H1 (cell line): ENCODE measurements at regions not wholly inside any gene's neighbourhood (a gene's known extent, or its start where the extent isn't known, plus 50 kb on each side); places are given as distances from the start of the nearest gene placed in this dataset.

ENCODE experiments used
- CTCF ChIA-PET: fragments of 300-600 bp; sonication (Branson Sonifier 250); formaldehyde crosslinking; loops from one replicate; lab custom pipeline; 2021; ENCODE audit not compliant: partially characterized antibody; lab: Charles Lee
- POLR2A ChIA-PET: fragments of 300-600 bp; sonication (Branson Sonifier 250); formaldehyde crosslinking; loops from one replicate; lab custom pipeline; 2021; ENCODE audit warnings: inconsistent platforms; ENCODE audit not compliant: partially characterized antibody; lab: Charles Lee
- DNase-seq, 2 experiments: peaks; one replicate each; pipeline versions ENCODE4 v3.0.0 to v3.0.0-alpha.2; 2010 to 2022; ENCODE audit warnings: low spot score in 2 of 2, low read depth in 1 of 2, mixed read lengths in 1 of 2
- FAIRE-seq: peaks from 2 replicates; lab custom pipeline; 2011; peaks lifted over from hg19 to GRCh38; lab: Jason Lieb, UNC
- H2AFZ ChIP-seq: 2 replicates; pipeline ENCODE4 v1.8.1; 2012; ENCODE audit warnings: low read length, inconsistent platforms
- H2AK5ac ChIP-seq: 2 replicates; pipeline ENCODE4 v1.6.1; 2013; ENCODE audit warnings: low read depth, low read length
- H2BK120ac ChIP-seq: replicated peaks from 2 replicates; pipeline ENCODE3; 2013; ENCODE audit warnings: low read depth, low read length, inconsistent platforms
- H2BK12ac ChIP-seq: 2 replicates; pipeline ENCODE4 v1.6.1; 2013; ENCODE audit warnings: low read depth, low read length
- H2BK15ac ChIP-seq: 2 replicates; pipeline ENCODE4 v1.6.1; 2013; ENCODE audit warnings: low read length
- H2BK20ac ChIP-seq: 2 replicates; pipeline ENCODE4 v1.6.1; 2013; ENCODE audit warnings: low read length
- H2BK5ac ChIP-seq: 2 replicates; pipeline ENCODE4 v1.6.1; 2013; ENCODE audit warnings: low read depth, low read length
- H3K14ac ChIP-seq: 2 replicates; pipeline ENCODE4 v1.6.1; 2013; ENCODE audit warnings: inconsistent platforms; ENCODE audit not compliant: insufficient read length
- H3K18ac ChIP-seq: 2 replicates; pipeline ENCODE4 v1.6.1; 2013; ENCODE audit warnings: low read length; ENCODE audit errors: extremely low read depth
- H3K23ac ChIP-seq: 2 replicates; pipeline ENCODE4 v1.6.1; 2013; ENCODE audit warnings: inconsistent platforms; ENCODE audit not compliant: insufficient read length
- H3K23me2 ChIP-seq: 2 replicates; pipeline ENCODE4 v1.6.1; 2013; ENCODE audit warnings: low read depth, low read length
- H3K27ac ChIP-seq: 2 replicates; pipeline ENCODE4 v1.6.1; 2011; ENCODE audit warnings: low read depth, low read length, inconsistent platforms
- H3K27me3 ChIP-seq, 4 experiments: replicated peaks in 1 of 4; 1 replicate in 1 of 4; 2 replicates in 3 of 4; pipeline versions ENCODE4 v1.6.1 to v1.8.1; 2011 to 2013; ENCODE audit warnings: low read length in 3 of 4, mild to moderate bottlenecking in 3 of 4, inconsistent platforms in 2 of 4, mixed read lengths in 2 of 4, moderate library complexity in 1 of 4; ENCODE audit not compliant: control insufficient read depth in 3 of 4, insufficient read depth in 3 of 4; ENCODE audit errors: extremely low read depth in 1 of 4
- H3K36me3 ChIP-seq, 4 experiments: 2 replicates each; pipeline versions ENCODE4 v1.6.1 to v1.8.1; 2011 to 2013; ENCODE audit warnings: mild to moderate bottlenecking in 4 of 4, low read length in 3 of 4, moderate library complexity in 2 of 4, control low read depth in 1 of 4, inconsistent platforms in 1 of 4; ENCODE audit not compliant: insufficient read depth in 4 of 4, control insufficient read depth in 2 of 4
- H3K4ac ChIP-seq: replicated peaks from 2 replicates; pipeline ENCODE3; 2013; ENCODE audit warnings: low read length, low read depth, mixed read lengths, inconsistent platforms; ENCODE audit not compliant: insufficient read length
- H3K4me1 ChIP-seq, 4 experiments: replicated peaks in 1 of 4; 1 replicate in 1 of 4; 2 replicates in 3 of 4; pipeline versions ENCODE4 v1.6.1 to v1.8.1; 2011 to 2013; ENCODE audit warnings: low read length in 3 of 4, inconsistent platforms in 2 of 4, mixed read lengths in 1 of 4; ENCODE audit not compliant: insufficient read depth in 4 of 4, control insufficient read depth in 3 of 4
- H3K4me2 ChIP-seq, 2 experiments: 2 replicates each; pipeline versions ENCODE4 v1.6.1 to v1.8.1; 2011 to 2013; ENCODE audit warnings: low read depth in 2 of 2, low read length in 2 of 2, control low read depth in 1 of 2, inconsistent platforms in 1 of 2, mild to moderate bottlenecking in 1 of 2; ENCODE audit not compliant: insufficient read depth in 1 of 2
- H3K4me3 ChIP-seq, 4 experiments: fragments of 200-600, 300-600 bp in 1 of 4; sonication (generic), shearing (Covaris generic), sonication (Bioruptor Twin) in 1 of 4; 2 replicates each; pipeline versions ENCODE4 v1.5.1 to v1.8.1; 2011 to 2016; ENCODE audit warnings: low read length in 4 of 4, low read depth in 3 of 4, control low read depth in 2 of 4, inconsistent platforms in 2 of 4, mild to moderate bottlenecking in 2 of 4, mixed read lengths in 1 of 4, moderate library complexity in 1 of 4; ENCODE audit not compliant: insufficient read depth in 2 of 4; ENCODE audit errors: extremely low read depth in 1 of 4
- H3K56ac ChIP-seq: replicated peaks from 2 replicates; pipeline ENCODE3; 2013; ENCODE audit warnings: low read depth, mild to moderate bottlenecking, mixed read lengths, low read length, inconsistent platforms; ENCODE audit not compliant: insufficient read length
- H3K79me1 ChIP-seq: 2 replicates; pipeline ENCODE4 v1.6.1; 2013; ENCODE audit warnings: low read depth, low read length, control low read depth
- H3K79me2 ChIP-seq, 2 experiments: 2 replicates each; pipeline versions ENCODE4 v1.6.1 to v1.8.1; 2012 to 2013; ENCODE audit warnings: low read length in 2 of 2, mild to moderate bottlenecking in 2 of 2, inconsistent platforms in 1 of 2; ENCODE audit not compliant: insufficient read depth in 2 of 2, control insufficient read depth in 1 of 2
- H3K9ac ChIP-seq, 4 experiments: replicated peaks in 1 of 4; 1 replicate in 1 of 4; 2 replicates in 3 of 4; pipeline versions ENCODE4 v1.6.1 to v1.8.1; 2011 to 2013; ENCODE audit warnings: low read depth in 3 of 4, low read length in 3 of 4, control low read depth in 2 of 4, mild to moderate bottlenecking in 2 of 4, moderate library complexity in 2 of 4, inconsistent platforms in 1 of 4; ENCODE audit errors: extremely low read depth in 1 of 4
- H3K9me3 ChIP-seq, 2 experiments: 2 replicates each; pipeline versions ENCODE4 v1.6.1 to v1.8.1; 2012 to 2013; ENCODE audit warnings: mild to moderate bottlenecking in 2 of 2, moderate library complexity in 2 of 2, control low read depth in 1 of 2, inconsistent platforms in 1 of 2, low read depth in 1 of 2, low read length in 1 of 2, mixed read lengths in 1 of 2; ENCODE audit not compliant: insufficient read depth in 2 of 2
- H4K20me1 ChIP-seq, 2 experiments: replicated peaks in 1 of 2; 2 replicates each; pipeline versions ENCODE3 to v1.8.1; 2011 to 2013; ENCODE audit warnings: inconsistent platforms in 2 of 2, low read length in 2 of 2, mild to moderate bottlenecking in 1 of 2; ENCODE audit not compliant: insufficient read depth in 2 of 2, control insufficient read depth in 1 of 2
- H4K5ac ChIP-seq: 2 replicates; pipeline ENCODE4 v1.6.1; 2013; ENCODE audit warnings: low read length, low read depth, mixed read lengths, inconsistent platforms; ENCODE audit not compliant: insufficient read length
- H4K8ac ChIP-seq: 2 replicates; pipeline ENCODE4 v1.8.0; 2013; ENCODE audit warnings: mild to moderate bottlenecking, moderate library complexity, low read length, inconsistent platforms; ENCODE audit not compliant: insufficient read depth; ENCODE audit errors: extremely low read depth
- H4K91ac ChIP-seq: replicated peaks from 2 replicates; pipeline ENCODE3; 2013; ENCODE audit warnings: low read length, mixed read lengths, inconsistent platforms; ENCODE audit not compliant: insufficient read length
- CTBP2 ChIP-seq: IDR thresholded peaks from 2 replicates; pipeline ENCODE4 v1.7.0; 2011; ENCODE audit warnings: borderline replicate concordance, mild to moderate bottlenecking, moderate library complexity, mixed read lengths, low read length; ENCODE audit not compliant: insufficient read depth, insufficient read length
- WGBS, 2 experiments: shearing (Covaris generic) in 1 of 2; methylation state at CpG; one replicate each; pipeline versions ENCODE4 v1.1.6 to v1.1.7; 2013 to 2015; ENCODE audit warnings: low lambda C conversion rate in 2 of 2, mixed read lengths in 2 of 2, inconsistent platforms in 1 of 2, low coverage in 1 of 2, missing lambda C conversion rate in 1 of 2; ENCODE audit not compliant: insufficient replicate concordance in 2 of 2, insufficient coverage in 1 of 2, insufficient read length in 1 of 2; ENCODE audit errors: extremely low coverage in 1 of 2, missing lambda C conversion rate in 1 of 2; 5-methylcytosine and 5-hydroxymethylcytosine counted together

GRCh38 chr1:83100133-83100532, 898.8 kb downstream of the TTLL7 start:
- H3K27me3 ChIP-seq: no peaks in the 10 kb centered on the region
- no peak overlapping the region for H2AFZ ChIP-seq
- no peak for FAIRE-seq
- no peak overlapping the region for H2BK12ac ChIP-seq
- no peak overlapping the region for H2BK15ac ChIP-seq
- no peak overlapping the region for H3K14ac ChIP-seq
- no peak overlapping the region for H4K8ac ChIP-seq
- no peaks in the 10 kb centered on the region for H3K79me1 ChIP-seq
- H3K4me2 ChIP-seq: no peak overlapping the region
- H4K5ac ChIP-seq: no peak overlapping the region
- H3K4me3 ChIP-seq: no peak overlapping the region
- H2BK20ac ChIP-seq: no peak overlapping the region
- POLR2A ChIA-PET: no interaction called here
- no peaks in the 10 kb centered on the region for H3K79me2 ChIP-seq
- H3K27ac ChIP-seq: no peak overlapping the region
- H2BK120ac ChIP-seq: no peak overlapping the region
- H3K4ac ChIP-seq: no peak overlapping the region
- DNase-seq: no peak
- H4K20me1 ChIP-seq: no peaks in the 10 kb centered on the region
- no peaks in the 10 kb centered on the region for H3K36me3 ChIP-seq
- H3K23me2 ChIP-seq: no peaks in the 10 kb centered on the region
- peaks cover 1 to 6% (median 3%) of the 10 kb centered on the region in 4 experiments; a peak in 3 of 7 replicates for H3K4me1 ChIP-seq
- H3K9me3 ChIP-seq: peaks cover 0 to 3% of the 10 kb centered on the region in 2 experiments; a peak in 1 of 4 replicates
- H3K9ac ChIP-seq: no peak overlapping the region
- no peak for TF ChIP-seq CTBP2
- TF ChIP-seq, all 59 proteins: peak for 0
- Histone ChIP-seq H3K23ac (no peak overlapping the region), H4K91ac (no peak overlapping the region), H2BK5ac (no peak overlapping the region), H3K18ac (no peak overlapping the region), H3K56ac (no peak overlapping the region), H2AK5ac (no peak overlapping the region)
- 91% methylated on average over 2 of the region's 2 CpGs; no CpG with 5 or more reads in 1 of the 2 experiments for WGBS, 2 experiments
- CTCF ChIA-PET: no interaction called here
